ENCODE measurements at regions not wholly inside any gene's neighbourhood (a gene's known extent, or its start where the extent isn't known, plus 50 kb on each side); places are given as distances from the start of the nearest gene placed in this dataset.

DNA sequence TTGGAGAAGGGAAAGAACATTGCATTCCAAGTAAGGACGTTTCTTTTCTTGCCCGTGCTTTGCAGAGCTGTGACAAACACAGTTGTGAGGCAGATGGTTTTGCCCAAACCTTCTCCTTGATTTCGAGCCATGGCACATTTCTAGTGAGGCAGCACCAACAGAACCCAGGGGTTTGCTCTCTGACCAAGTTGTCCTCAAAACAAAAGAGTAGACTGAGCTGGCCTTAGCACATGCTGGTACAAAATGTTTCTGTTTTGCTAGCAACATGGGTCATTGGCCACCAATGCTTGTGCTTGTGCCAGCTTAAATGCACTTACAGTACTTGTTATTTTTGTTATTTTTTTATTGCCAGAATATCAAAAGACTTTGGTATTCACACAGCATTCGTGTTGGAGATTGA is 328.8 kb downstream of the GADD45G start (continued):
- TF ChIP-seq MAFK (IDR thresholded peaks at IDR 0.05; ENCODE audit: low read depth, low read length) = no peak
- no peak for TF ChIP-seq POU5F1 (IDR thresholded peaks at IDR 0.05; ENCODE audit: low read depth, low read length)
- no peak for TF ChIP-seq SAP30 (IDR thresholded peaks at IDR 0.05; ENCODE audit: insufficient read depth, insufficient replicate concordance, low read length)
- no peak for TF ChIP-seq BCL11A (IDR thresholded peaks at IDR 0.05; ENCODE audit: low read depth in 2 of 2, low read length in 2 of 2)
- TF ChIP-seq YY1 (IDR thresholded peaks at IDR 0.05; ENCODE audit: low read depth, low read length) = no peak

Data from H1 (cell line).